A549 (cell line): ENCODE measurements at regions not wholly inside any gene's neighbourhood (a gene's known extent, or its start where the extent isn't known, plus 50 kb on each side); places are given as distances from the start of the nearest gene placed in this dataset.

Experiments used
- CBX2 ChIP-seq: fragments of 200-600 bp; sonication (generic); IDR thresholded peaks from 2 replicates; pipeline ENCODE4 v1.6.1; 2016; ENCODE audit warnings: low read depth, mild to moderate bottlenecking, borderline replicate concordance
- CHD2 ChIP-seq: fragments of 150-350 bp; IDR thresholded peaks from 2 replicates; pipeline ENCODE4 v1.6.1; 2014; ENCODE audit warnings: low read length; ENCODE audit not compliant: partially characterized antibody
- ESRRA ChIP-seq: fragments of 150-350 bp; IDR thresholded peaks from 2 replicates; pipeline ENCODE4 v1.6.1; 2014; ENCODE audit warnings: mild to moderate bottlenecking, low read length, borderline replicate concordance
- MYC ChIP-seq: IDR thresholded peaks from 2 replicates; pipeline ENCODE4 v1.6.1; 2012; ENCODE audit warnings: mild to moderate bottlenecking, inconsistent platforms, low read length, improper control_type of control experiment, borderline replicate concordance
- RFX5 ChIP-seq: fragments of 450-650 bp; IDR thresholded peaks from 2 replicates; pipeline ENCODE4 v1.7.1; 2014; ENCODE audit warnings: antibody characterized with exemption, mild to moderate bottlenecking, moderate library complexity
- ZNF302 ChIP-seq: fragments of 250-450 bp; sonication (Bioruptor Pico); IDR thresholded peaks from 2 replicates; pipeline ENCODE4 v1.9.0; 2021; ENCODE audit warnings: inconsistent platforms, mild to moderate bottlenecking, moderate library complexity
- TF ChIP-seq, protein P1 (sequence below): fragments of >200 bp; sonication (Bioruptor Twin); formaldehyde crosslinking; IDR thresholded peaks from 3 replicates; pipeline ENCODE4 v1.5.1; 2016

DNA sequence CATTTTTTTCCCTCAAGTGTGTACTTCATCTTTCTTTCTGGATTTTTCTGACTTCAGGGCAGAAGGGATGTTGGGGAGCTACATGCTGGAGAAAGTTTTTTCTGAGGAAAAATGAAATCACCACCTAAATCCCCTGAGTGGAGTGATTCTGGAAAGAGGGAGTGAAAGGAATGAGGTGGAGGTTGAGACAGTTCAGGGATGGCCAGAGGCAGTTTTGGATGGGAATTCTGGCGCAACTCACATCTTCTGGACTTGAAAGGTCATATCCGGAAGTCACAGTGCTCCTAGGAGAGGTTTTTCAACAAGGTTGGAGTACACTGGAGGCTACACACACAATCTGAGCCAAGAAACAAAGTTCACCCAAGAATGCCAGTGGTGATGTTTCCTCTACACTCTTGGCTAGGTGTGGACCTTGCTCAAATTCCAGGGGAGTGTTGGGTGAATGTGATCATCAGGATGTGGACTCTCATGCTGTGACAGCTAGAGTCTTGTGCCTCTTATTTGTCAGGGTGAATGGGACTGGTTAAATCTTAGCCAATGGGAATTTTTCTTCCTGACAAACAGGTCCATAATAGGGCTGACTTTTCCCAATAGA lies 161.5 kb downstream of the HLX start:
- TF ChIP-seq, protein P1, sequence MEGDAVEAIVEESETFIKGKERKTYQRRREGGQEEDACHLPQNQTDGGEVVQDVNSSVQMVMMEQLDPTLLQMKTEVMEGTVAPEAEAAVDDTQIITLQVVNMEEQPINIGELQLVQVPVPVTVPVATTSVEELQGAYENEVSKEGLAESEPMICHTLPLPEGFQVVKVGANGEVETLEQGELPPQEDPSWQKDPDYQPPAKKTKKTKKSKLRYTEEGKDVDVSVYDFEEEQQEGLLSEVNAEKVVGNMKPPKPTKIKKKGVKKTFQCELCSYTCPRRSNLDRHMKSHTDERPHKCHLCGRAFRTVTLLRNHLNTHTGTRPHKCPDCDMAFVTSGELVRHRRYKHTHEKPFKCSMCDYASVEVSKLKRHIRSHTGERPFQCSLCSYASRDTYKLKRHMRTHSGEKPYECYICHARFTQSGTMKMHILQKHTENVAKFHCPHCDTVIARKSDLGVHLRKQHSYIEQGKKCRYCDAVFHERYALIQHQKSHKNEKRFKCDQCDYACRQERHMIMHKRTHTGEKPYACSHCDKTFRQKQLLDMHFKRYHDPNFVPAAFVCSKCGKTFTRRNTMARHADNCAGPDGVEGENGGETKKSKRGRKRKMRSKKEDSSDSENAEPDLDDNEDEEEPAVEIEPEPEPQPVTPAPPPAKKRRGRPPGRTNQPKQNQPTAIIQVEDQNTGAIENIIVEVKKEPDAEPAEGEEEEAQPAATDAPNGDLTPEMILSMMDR = no peak
- TF ChIP-seq CHD2 = no peak
- no peak for TF ChIP-seq ZNF302 (CRISPR knock-in tag)
- TF ChIP-seq ESRRA = no peak
- TF ChIP-seq MYC = no peak
- no peak for TF ChIP-seq CBX2
- no peak for TF ChIP-seq RFX5
